K562 (cell line): ENCODE measurements at regions not wholly inside any gene's neighbourhood (a gene's known extent, or its start where the extent isn't known, plus 50 kb on each side); places are given as distances from the start of the nearest gene placed in this dataset.

Experiments
- ATAC-seq: fragments of 200-7000 bp; cut with Tn5 transposase; 3 replicates; pipeline ENCODE4 v1.9.1; 2020; ENCODE audit warnings: moderate library complexity
- BruUV-seq: library from RNA; stranded (reverse); fragments of 400-500 nt; replicated peaks from 2 replicates; lab custom pipeline; 2021; lab: Mats Ljungman, UMichigan
- CTCF ChIA-PET: fragments of 300-600 bp; formaldehyde crosslinking; extraction: SDS; loops from one replicate; lab custom pipeline; 2021; ENCODE audit warnings: low intra/inter-chr PET ratio; lab: Yijun Ruan, JAX
- POLR2A ChIA-PET: fragments of 300-600, 350-650 bp; sonication (Branson Sonifier 250); formaldehyde crosslinking; extraction: SDS; loops from one replicate; lab custom pipeline; 2021; ENCODE audit warnings: antibody characterized with exemption, inconsistent platforms; lab: Yijun Ruan, JAX
- DNase-seq, 4 experiments: peaks; one replicate each; pipeline versions ENCODE4 v3.0.0 to v3.0.0-alpha.2; 2011 to 2018; ENCODE audit warnings: low spot score in 3 of 4, mixed read lengths in 3 of 4; ENCODE audit errors: extremely low read depth in 1 of 4
- FAIRE-seq: peaks from 2 replicates; lab custom pipeline; 2011; peaks lifted over from hg19 to GRCh38; lab: Jason Lieb, UNC
- H2AFZ ChIP-seq: 2 replicates; pipeline ENCODE4 v1.6.0; 2011; ENCODE audit warnings: low read depth, low read length, control low read depth, inconsistent platforms
- H3K27ac ChIP-seq: fragments of 200-600 bp; 3 replicates; pipeline ENCODE4 v1.8.0; 2011; ENCODE audit warnings: low read depth, mild to moderate bottlenecking, control low read depth, inconsistent platforms, low read length, moderate library complexity, mixed read lengths; ENCODE audit errors: extremely low read depth
- H3K27me3 ChIP-seq, 2 experiments: fragments of 300-600 bp in 1 of 2; 2 replicates in 1 of 2; 3 replicates in 1 of 2; pipeline versions ENCODE4 v1.6.0 to v1.8.0; 2011; ENCODE audit warnings: inconsistent platforms in 2 of 2, low read length in 2 of 2, mild to moderate bottlenecking in 1 of 2, mixed read lengths in 1 of 2, moderate library complexity in 1 of 2; ENCODE audit not compliant: control insufficient read depth in 2 of 2, insufficient read depth in 2 of 2
- H3K36me3 ChIP-seq: fragments of 300-600 bp; 3 replicates; pipeline ENCODE4 v1.8.0; 2011; ENCODE audit warnings: mild to moderate bottlenecking, low read length, inconsistent platforms; ENCODE audit not compliant: control insufficient read depth, insufficient read depth
- H3K4me1 ChIP-seq, 2 experiments: fragments of 200-600 bp in 1 of 2; replicated peaks in 1 of 2; 2 replicates in 1 of 2; 3 replicates in 1 of 2; pipeline versions ENCODE4 v1.5.1 to v1.8.0; 2011; ENCODE audit warnings: inconsistent platforms in 2 of 2, low read length in 2 of 2, mild to moderate bottlenecking in 1 of 2, mixed read lengths in 1 of 2, moderate library complexity in 1 of 2; ENCODE audit not compliant: control insufficient read depth in 2 of 2, insufficient read depth in 2 of 2
- H3K4me2 ChIP-seq: 2 replicates; pipeline ENCODE4 v1.6.1; 2011; ENCODE audit warnings: low read length, control low read depth, inconsistent platforms, mixed read lengths; ENCODE audit not compliant: insufficient read depth
- H3K4me3 ChIP-seq: fragments of 200-600 bp; sonication (generic), shearing (Covaris generic); 2 replicates; pipeline ENCODE4 v1.5.1; 2016; ENCODE audit warnings: control low read depth, inconsistent platforms
- H3K79me2 ChIP-seq: fragments of 200-600 bp; 3 replicates; pipeline ENCODE4 v1.8.0; 2011; ENCODE audit warnings: low read length, inconsistent platforms; ENCODE audit not compliant: control insufficient read depth, insufficient read depth
- H3K9ac ChIP-seq, 2 experiments: 2 replicates each; pipeline versions ENCODE4 v1.6.0 to v1.6.1; 2011; ENCODE audit warnings: low read depth in 2 of 2, low read length in 2 of 2, control low read depth in 1 of 2, inconsistent platforms in 1 of 2, mild to moderate bottlenecking in 1 of 2, mixed read lengths in 1 of 2; ENCODE audit not compliant: insufficient read depth in 1 of 2
- H3K9me1 ChIP-seq: one replicate; pipeline ENCODE4 v1.6.0; 2011; ENCODE audit warnings: inconsistent platforms, mild to moderate bottlenecking, low read length, moderate library complexity; ENCODE audit not compliant: control insufficient read depth, insufficient read depth
- H3K9me3 ChIP-seq: replicated peaks from 2 replicates; pipeline ENCODE4 v1.5.1; 2011; ENCODE audit warnings: low read depth, low read length, inconsistent platforms; ENCODE audit not compliant: control insufficient read depth, insufficient read depth
- H4K20me1 ChIP-seq: replicated peaks from 2 replicates; pipeline ENCODE4 v1.6.1; 2011; ENCODE audit warnings: low read length, inconsistent platforms, mixed read lengths; ENCODE audit not compliant: control insufficient read depth, insufficient read depth
- BRCA1 ChIP-seq, 2 experiments: fragments of 450-650 bp in 1 of 2; sonication (generic) in 1 of 2; formaldehyde crosslinking in 1 of 2; IDR thresholded peaks; 2 replicates each; pipeline versions ENCODE4 v1.5.0 to v1.6.1; 2017 to 2020; ENCODE audit warnings: mild to moderate bottlenecking in 1 of 2, missing genetic modification reagents in 1 of 2
- CHCHD3 ChIP-seq: fragments of 250-450 bp; sonication (Bioruptor Pico); IDR thresholded peaks from 2 replicates; pipeline ENCODE4 v2.1.2; 2022; ENCODE audit warnings: mild to moderate bottlenecking
- CTCF ChIP-seq, 3 experiments: IDR thresholded peaks in 2 of 3; conservative IDR thresholded peaks in 1 of 3; 2 replicates each; pipeline ENCODE4 v1.5.1; 2011 to 2012; ENCODE audit warnings: low read length in 3 of 3, mild to moderate bottlenecking in 3 of 3, control low read depth in 2 of 3, improper control_type of control experiment in 1 of 3, inconsistent platforms in 1 of 3, low read depth in 1 of 3, mixed read lengths in 1 of 3, moderate library complexity in 1 of 3; ENCODE audit not compliant: insufficient read depth in 2 of 3
- EP400 ChIP-seq: fragments of 450-650 bp; IDR thresholded peaks from 2 replicates; pipeline ENCODE4 v1.6.1; 2017; ENCODE audit warnings: antibody characterized with exemption, mild to moderate bottlenecking, moderate library complexity
- FOXA3 ChIP-seq, 2 experiments: fragments of 450-650 bp in 1 of 2; sonication (generic) in 1 of 2; formaldehyde crosslinking; IDR thresholded peaks in 1 of 2; conservative IDR thresholded peaks in 1 of 2; 2 replicates each; pipeline versions ENCODE4 v1.4.0 to v1.8.0; 2020 to 2022; ENCODE audit warnings: mild to moderate bottlenecking in 2 of 2, missing genetic modification reagents in 1 of 2
- HDAC8 ChIP-seq: fragments of 450-650 bp; IDR thresholded peaks from 2 replicates; pipeline ENCODE4 v1.6.1; 2016; ENCODE audit warnings: mild to moderate bottlenecking, missing genetic modification characterization, moderate library complexity, missing compliant biosample characterization
- HOMEZ ChIP-seq: fragments of 250-450 bp; sonication (Bioruptor Pico); IDR thresholded peaks from 2 replicates; pipeline ENCODE4 v1.4.0; 2020; ENCODE audit warnings: mild to moderate bottlenecking, moderate library complexity
- ILK ChIP-seq: fragments of 450-650 bp; IDR thresholded peaks from 2 replicates; pipeline ENCODE4 v1.6.1; 2016; ENCODE audit warnings: missing genetic modification characterization, low read depth, mild to moderate bottlenecking, missing compliant biosample characterization, moderate library complexity, borderline replicate concordance
- KDM2B ChIP-seq: fragments of 250-450 bp; sonication (Bioruptor Pico); IDR thresholded peaks from 2 replicates; pipeline ENCODE4 v1.8.0; 2021; ENCODE audit warnings: mild to moderate bottlenecking, moderate library complexity
- PKNOX1 ChIP-seq: fragments of 450-650 bp; IDR thresholded peaks from 2 replicates; pipeline ENCODE4 v1.6.1; 2016
- RBM17 ChIP-seq: fragments of 200-400 bp; formaldehyde crosslinking; IDR thresholded peaks from 2 replicates; pipeline ENCODE4 v1.6.1; 2017; ENCODE audit warnings: low read depth, mild to moderate bottlenecking, low read length, borderline replicate concordance
- ZNF316 ChIP-seq: fragments of 450-650 bp; IDR thresholded peaks from 2 replicates; pipeline ENCODE4 v1.6.1; 2016
- WGBS: fragments of 100-300 bp; shearing (Covaris generic); methylation state at CpG from one replicate; pipeline ENCODE4 v1.1.6; 2016; ENCODE audit warnings: low coverage, mixed read lengths; ENCODE audit not compliant: insufficient coverage; ENCODE audit errors: missing lambda C conversion rate; 5-methylcytosine and 5-hydroxymethylcytosine counted together
- in situ Hi-C: fragments of 300-500 bp; cut with MboI; formaldehyde crosslinking; loops from 4 replicates; pipeline ENCODE4 v1.15.0; 2018; ENCODE audit warnings: inconsistent platforms, mixed read lengths
- intact Hi-C: fragments of 100-400 bp; cut with micrococcal nuclease; formaldehyde crosslinking; loops from 2 replicates; pipeline ENCODE4 v1.14.2; 2022

- Histone ChIP-seq H3K27me3 (no peaks in the 10 kb centered on the region), H3K79me2 (no peaks in the 10 kb centered on the region), H4K20me1 (no peaks in the 10 kb centered on the region), H3K4me3 (no peak overlapping the region), H3K9me3 (no peaks in the 10 kb centered on the region), H2AFZ (no peak overlapping the region), H3K36me3 (no peaks in the 10 kb centered on the region), H3K4me2 (no peak overlapping the region), H3K9ac (no peak overlapping the region), H3K4me1 (no peaks in the 10 kb centered on the region), H3K9me1 (no peaks in the 10 kb centered on the region), H3K27ac (no peak overlapping the region)
- DNase-seq (no peak), FAIRE-seq (no peak), ATAC-seq (no peak)
- WGBS: 3% methylated on average over 2 of the region's 2 CpGs
- ChIA-PET POLR2A (no interaction called here), CTCF (no interaction called here)
- intact Hi-C loops: no loop called here
- in situ Hi-C loops: no loop called here
- no TSS peak for BruUV-seq
- TF ChIP-seq ILK: no peak
- no peak for TF ChIP-seq BRCA1 (IDR thresholded peaks at IDR 0.05)
- TF ChIP-seq BRCA1 (CRISPR knock-in tag; IDR thresholded peaks at IDR 0.05): no peak
- no peak for TF ChIP-seq EP400
- no peak for TF ChIP-seq KDM2B (CRISPR knock-in tag)
These were observed 537.7 kb downstream of the TRAM1L1 start for GRCh38 chr4:116547632-116548031.

- POLR2A ChIA-PET: no interaction called here
- 13% methylated on average over 1 of the region's 1 CpG for WGBS
These were observed 538.6 kb downstream of the TRAM1L1 start for GRCh38 chr4:116546759-116547158.

More at GRCh38 chr4:116546759-116547158, 538.6 kb downstream of the TRAM1L1 start:
- intact Hi-C loops (no loop called here), in situ Hi-C loops (no loop called here)
- TF ChIP-seq CHCHD3 (CRISPR knock-in tag) (no peak), RBM17 (no peak), HOMEZ (CRISPR knock-in tag) (no peak), ZNF316 (no peak), PKNOX1 (no peak), HDAC8 (tag) (no peak), CTCF (IDR thresholded peaks at IDR 0.05 in 2 of 3, conservative IDR thresholded peaks at IDR 0.05 in 1 of 3; ENCODE audit: insufficient read depth in 2 of 3, low read depth in 1 of 3, low read length in 3 of 3) (no peak), FOXA3 (CRISPR knock-in tag; conservative IDR thresholded peaks at IDR 0.05 in 1 of 2, IDR thresholded peaks at IDR 0.05 in 1 of 2) (no peak)
- no TSS peak for BruUV-seq
- H3K4me2 ChIP-seq: no peak overlapping the region
- DNase-seq: no peak
- H3K27me3 ChIP-seq: no peaks in the 10 kb centered on the region
- H3K4me3 ChIP-seq: no peak overlapping the region
- H4K20me1 ChIP-seq: no peaks in the 10 kb centered on the region
- CTCF ChIA-PET: no interaction called here
- no peak overlapping the region for H2AFZ ChIP-seq
- no peaks in the 10 kb centered on the region for H3K4me1 ChIP-seq
- no peaks in the 10 kb centered on the region for H3K36me3 ChIP-seq
- no peaks in the 10 kb centered on the region for H3K9me1 ChIP-seq
- no peak overlapping the region for H3K9ac ChIP-seq
- no peak for FAIRE-seq
- no peaks in the 10 kb centered on the region for H3K9me3 ChIP-seq
- H3K27ac ChIP-seq: no peak overlapping the region
- no peak for ATAC-seq
- H3K79me2 ChIP-seq: no peaks in the 10 kb centered on the region
